A549 (cell line): ENCODE measurements at regions not wholly inside any gene's neighbourhood (a gene's known extent, or its start where the extent isn't known, plus 50 kb on each side); places are given as distances from the start of the nearest gene placed in this dataset.

ENCODE experiments used
- ATAC-seq, 2 experiments: fragments of 200-7000 bp in 1 of 2; fragments of >200 bp in 1 of 2; cut with Nextera tagmentation in 1 of 2; cut with Tn5 transposase in 1 of 2; 3 replicates each; pipeline versions ENCODE4 v1.8.0 to v1.9.1; 2018 to 2020; ENCODE audit warnings: mild to moderate bottlenecking in 1 of 2, moderate library complexity in 1 of 2
- CTCF ChIA-PET: fragments of 300-600 bp; sonication (Branson Sonifier 250); formaldehyde crosslinking; extraction: SDS; loops from one replicate; lab custom pipeline; 2021; ENCODE audit warnings: antibody characterized with exemption, inconsistent platforms; lab: Yijun Ruan, JAX
- POLR2A ChIA-PET: fragments of 350-600 bp; formaldehyde crosslinking; extraction: SDS; loops from one replicate; lab custom pipeline; 2021; ENCODE audit warnings: antibody characterized with exemption, inconsistent platforms; lab: Yijun Ruan, JAX
- DNase-seq, 2 experiments: peaks; one replicate each; pipeline versions ENCODE4 v3.0.0 to v3.0.0-alpha.2; 2011 to 2016; ENCODE audit warnings: low read depth in 1 of 2, low spot score in 1 of 2
- FAIRE-seq: peaks from 2 replicates; lab custom pipeline; 2011; peaks lifted over from hg19 to GRCh38; lab: Jason Lieb, UNC
- H3K27ac ChIP-seq, 2 experiments: fragments of >200 bp; sonication (Bioruptor Twin); formaldehyde crosslinking; 3 replicates each; pipeline ENCODE4 v1.5.1; 2016 to 2017
- H3K4me1 ChIP-seq: fragments of >200 bp; sonication (Bioruptor Twin); formaldehyde crosslinking; 3 replicates; pipeline ENCODE4 v1.6.1; 2016
- H3K4me2 ChIP-seq: fragments of >200 bp; sonication (Bioruptor Twin); formaldehyde crosslinking; 3 replicates; pipeline ENCODE4 v1.6.1; 2016
- H3K4me3 ChIP-seq: fragments of >200 bp; sonication (Bioruptor Twin); formaldehyde crosslinking; 3 replicates; pipeline ENCODE4 v1.5.1; 2016
- H3K9me3 ChIP-seq: fragments of >200 bp; sonication (Bioruptor Twin); formaldehyde crosslinking; 3 replicates; pipeline ENCODE4 v1.6.1; 2016
- BHLHE40 ChIP-seq: IDR thresholded peaks from 2 replicates; pipeline ENCODE4 v1.6.1; 2012; ENCODE audit warnings: low read depth, low read length, inconsistent platforms
- CBX2 ChIP-seq: fragments of 200-600 bp; sonication (generic); IDR thresholded peaks from 2 replicates; pipeline ENCODE4 v1.6.1; 2016; ENCODE audit warnings: low read depth, mild to moderate bottlenecking, borderline replicate concordance
- CEBPB ChIP-seq, 2 experiments: fragments of >200 bp in 1 of 2; sonication (Bioruptor Twin) in 1 of 2; formaldehyde crosslinking in 1 of 2; IDR thresholded peaks; 2 replicates each; pipeline ENCODE4 v1.6.1; 2012 to 2016
- CHD4 ChIP-seq: fragments of 200-600 bp; sonication (generic); IDR thresholded peaks from 2 replicates; pipeline ENCODE4 v1.6.1; 2016; ENCODE audit warnings: antibody characterized with exemption, mild to moderate bottlenecking, borderline replicate concordance
- HOXA7 ChIP-seq: fragments of 250-450 bp; sonication (Bioruptor Pico); IDR thresholded peaks from 2 replicates; pipeline ENCODE4 v1.5.0; 2020; ENCODE audit warnings: mild to moderate bottlenecking, moderate library complexity
- HOXB5 ChIP-seq: fragments of 250-450 bp; sonication (Bioruptor Pico); IDR thresholded peaks from 2 replicates; pipeline ENCODE4 v1.5.0; 2020; ENCODE audit warnings: mild to moderate bottlenecking, moderate library complexity
- JUN ChIP-seq, 2 experiments: fragments of >200 bp; sonication (Bioruptor Twin); formaldehyde crosslinking; IDR thresholded peaks; 2 replicates in 1 of 2; 3 replicates in 1 of 2; pipeline ENCODE4 v1.6.1; 2016 to 2017
- MAZ ChIP-seq: fragments of 150-350 bp; IDR thresholded peaks from 2 replicates; pipeline ENCODE4 v1.6.1; 2014; ENCODE audit warnings: antibody characterized with exemption, low read depth, low read length, borderline replicate concordance
- MYC ChIP-seq: IDR thresholded peaks from 2 replicates; pipeline ENCODE4 v1.6.1; 2012; ENCODE audit warnings: mild to moderate bottlenecking, inconsistent platforms, low read length, improper control_type of control experiment, borderline replicate concordance
- NR3C1 ChIP-seq: fragments of >200 bp; sonication (Bioruptor Twin); formaldehyde crosslinking; IDR thresholded peaks from 3 replicates; pipeline ENCODE4 v1.6.1; 2017
- PHF8 ChIP-seq: fragments of 200-600 bp; sonication (generic); IDR thresholded peaks from 2 replicates; pipeline ENCODE4 v1.6.1; 2016; ENCODE audit warnings: low read depth, mild to moderate bottlenecking, antibody characterized with exemption, moderate library complexity, borderline replicate concordance
- POLR2A ChIP-seq: IDR thresholded peaks from 2 replicates; pipeline ENCODE4 v1.6.1; 2012; ENCODE audit warnings: mild to moderate bottlenecking, low read length
- POLR2AphosphoS2 ChIP-seq: conservative IDR thresholded peaks from 2 replicates; pipeline ENCODE4 v1.6.1; 2012; ENCODE audit warnings: low read length, improper control_type of control experiment, inconsistent platforms
- RNF2 ChIP-seq: fragments of 200-600 bp; sonication (generic); IDR thresholded peaks from 2 replicates; pipeline ENCODE4 v1.6.1; 2016; ENCODE audit warnings: low read depth, mild to moderate bottlenecking, antibody characterized with exemption, moderate library complexity, borderline replicate concordance
- ZC3H11A ChIP-seq: fragments of 450-650 bp; IDR thresholded peaks from 2 replicates; pipeline ENCODE4 v1.6.1; 2014; ENCODE audit warnings: antibody characterized with exemption, mild to moderate bottlenecking
- ZFP36 ChIP-seq: fragments of 450-650 bp; IDR thresholded peaks from 2 replicates; pipeline ENCODE4 v1.6.1; 2014; ENCODE audit warnings: borderline replicate concordance; ENCODE audit not compliant: partially characterized antibody
- WGBS: methylation state at CpG from one replicate; pipeline ENCODE4 v1.1.6; 2017; ENCODE audit errors: missing lambda C conversion rate; 5-methylcytosine and 5-hydroxymethylcytosine counted together
- TF ChIP-seq, protein P1 (sequence below): fragments of 200-600 bp; sonication (generic); IDR thresholded peaks from 2 replicates; pipeline ENCODE4 v1.6.1; 2016; ENCODE audit warnings: antibody characterized with exemption, mild to moderate bottlenecking, moderate library complexity
- TF ChIP-seq, protein P2 (sequence below): fragments of 250-450 bp; sonication (Bioruptor Pico); IDR thresholded peaks from 2 replicates; pipeline ENCODE4 v1.5.0; 2021; ENCODE audit warnings: mild to moderate bottlenecking, moderate library complexity, borderline replicate concordance
- TF ChIP-seq, protein P3 (sequence below): fragments of 150-350 bp; IDR thresholded peaks from 2 replicates; pipeline ENCODE4 v1.6.1; 2014; ENCODE audit warnings: low read depth, mild to moderate bottlenecking, low read length
- TF ChIP-seq, protein P4 (sequence below): fragments of >200 bp; sonication (Bioruptor Twin); formaldehyde crosslinking; IDR thresholded peaks from 3 replicates; pipeline ENCODE4 v1.6.1; 2016

DNA sequence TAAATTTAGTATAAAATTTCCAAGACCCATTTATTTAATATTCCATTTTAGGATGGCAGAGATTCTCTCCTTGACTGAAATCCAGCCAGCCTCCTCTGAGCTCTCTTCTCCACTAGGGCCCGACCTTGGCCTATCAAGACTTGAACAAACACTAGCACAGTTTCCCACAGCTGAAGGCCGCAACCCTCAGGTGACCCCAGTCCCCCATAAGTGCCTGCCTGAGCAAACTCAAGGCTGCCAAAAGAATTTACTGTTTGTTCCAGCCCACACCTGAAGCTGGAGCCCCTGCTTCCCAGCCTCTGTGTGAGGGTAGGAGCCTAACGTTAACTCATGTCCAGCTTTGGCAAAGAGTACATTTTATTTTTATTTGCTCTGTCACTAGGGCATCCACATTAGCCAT, 629.0 kb upstream of the ZFP42 start (continued):
- TF ChIP-seq HOXB5 (CRISPR knock-in tag) (no peak), BHLHE40 (no peak), CBX2 (no peak)
- TF ChIP-seq, all 56 proteins: peak for 0

DNA sequence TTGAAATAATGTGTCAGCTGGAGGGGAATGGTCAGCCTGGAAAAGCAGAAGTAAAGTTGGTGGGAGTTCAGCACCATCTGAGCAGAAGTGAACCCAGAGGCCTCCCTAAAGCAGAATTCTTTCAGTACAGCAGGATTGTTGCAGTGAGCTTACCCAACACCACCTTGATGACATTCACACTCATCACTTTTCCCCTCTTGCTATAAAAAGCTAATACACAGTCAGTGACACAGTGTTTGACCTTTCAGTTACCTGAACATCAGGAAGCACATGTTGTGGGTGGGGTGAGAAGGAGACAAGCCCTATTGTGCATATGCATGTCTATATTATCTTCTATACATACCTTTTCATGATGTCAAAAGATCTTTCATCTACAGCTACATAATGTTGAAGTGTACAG, 624.7 kb upstream of the ZFP42 start:
- no peaks in the 10 kb centered on the region for H3K4me1 ChIP-seq
- FAIRE-seq (no peak), DNase-seq (no peak), ATAC-seq (no peak)
- no peak overlapping the region for H3K4me2 ChIP-seq
- H3K9me3 ChIP-seq, result no peaks in the 10 kb centered on the region
- H3K4me3 ChIP-seq, result no peak overlapping the region
- ChIA-PET POLR2A (no interaction called here), CTCF (no interaction called here)
- no peak overlapping the region for H3K27ac ChIP-seq
- TF ChIP-seq, protein P1, sequence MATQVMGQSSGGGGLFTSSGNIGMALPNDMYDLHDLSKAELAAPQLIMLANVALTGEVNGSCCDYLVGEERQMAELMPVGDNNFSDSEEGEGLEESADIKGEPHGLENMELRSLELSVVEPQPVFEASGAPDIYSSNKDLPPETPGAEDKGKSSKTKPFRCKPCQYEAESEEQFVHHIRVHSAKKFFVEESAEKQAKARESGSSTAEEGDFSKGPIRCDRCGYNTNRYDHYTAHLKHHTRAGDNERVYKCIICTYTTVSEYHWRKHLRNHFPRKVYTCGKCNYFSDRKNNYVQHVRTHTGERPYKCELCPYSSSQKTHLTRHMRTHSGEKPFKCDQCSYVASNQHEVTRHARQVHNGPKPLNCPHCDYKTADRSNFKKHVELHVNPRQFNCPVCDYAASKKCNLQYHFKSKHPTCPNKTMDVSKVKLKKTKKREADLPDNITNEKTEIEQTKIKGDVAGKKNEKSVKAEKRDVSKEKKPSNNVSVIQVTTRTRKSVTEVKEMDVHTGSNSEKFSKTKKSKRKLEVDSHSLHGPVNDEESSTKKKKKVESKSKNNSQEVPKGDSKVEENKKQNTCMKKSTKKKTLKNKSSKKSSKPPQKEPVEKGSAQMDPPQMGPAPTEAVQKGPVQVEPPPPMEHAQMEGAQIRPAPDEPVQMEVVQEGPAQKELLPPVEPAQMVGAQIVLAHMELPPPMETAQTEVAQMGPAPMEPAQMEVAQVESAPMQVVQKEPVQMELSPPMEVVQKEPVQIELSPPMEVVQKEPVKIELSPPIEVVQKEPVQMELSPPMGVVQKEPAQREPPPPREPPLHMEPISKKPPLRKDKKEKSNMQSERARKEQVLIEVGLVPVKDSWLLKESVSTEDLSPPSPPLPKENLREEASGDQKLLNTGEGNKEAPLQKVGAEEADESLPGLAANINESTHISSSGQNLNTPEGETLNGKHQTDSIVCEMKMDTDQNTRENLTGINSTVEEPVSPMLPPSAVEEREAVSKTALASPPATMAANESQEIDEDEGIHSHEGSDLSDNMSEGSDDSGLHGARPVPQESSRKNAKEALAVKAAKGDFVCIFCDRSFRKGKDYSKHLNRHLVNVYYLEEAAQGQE, result no peak
- no peak for TF ChIP-seq RNF2
- no peak for TF ChIP-seq ZFP36
- TF ChIP-seq CBX2, result no peak
- TF ChIP-seq JUN (IDR thresholded peaks at IDR 0.05), result no peak
- no peak for TF ChIP-seq CEBPB (IDR thresholded peaks at IDR 0.05)
- TF ChIP-seq, protein P2, sequence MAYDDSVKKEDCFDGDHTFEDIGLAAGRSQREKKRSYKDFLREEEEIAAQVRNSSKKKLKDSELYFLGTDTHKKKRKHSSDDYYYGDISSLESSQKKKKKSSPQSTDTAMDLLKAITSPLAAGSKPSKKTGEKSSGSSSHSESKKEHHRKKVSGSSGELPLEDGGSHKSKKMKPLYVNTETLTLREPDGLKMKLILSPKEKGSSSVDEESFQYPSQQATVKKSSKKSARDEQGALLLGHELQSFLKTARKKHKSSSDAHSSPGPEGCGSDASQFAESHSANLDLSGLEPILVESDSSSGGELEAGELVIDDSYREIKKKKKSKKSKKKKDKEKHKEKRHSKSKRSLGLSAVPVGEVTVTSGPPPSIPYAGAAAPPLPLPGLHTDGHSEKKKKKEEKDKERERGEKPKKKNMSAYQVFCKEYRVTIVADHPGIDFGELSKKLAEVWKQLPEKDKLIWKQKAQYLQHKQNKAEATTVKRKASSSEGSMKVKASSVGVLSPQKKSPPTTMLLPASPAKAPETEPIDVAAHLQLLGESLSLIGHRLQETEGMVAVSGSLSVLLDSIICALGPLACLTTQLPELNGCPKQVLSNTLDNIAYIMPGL (CRISPR knock-in tag), result no peak
- TF ChIP-seq BHLHE40, result no peak
- TF ChIP-seq, protein P3, sequence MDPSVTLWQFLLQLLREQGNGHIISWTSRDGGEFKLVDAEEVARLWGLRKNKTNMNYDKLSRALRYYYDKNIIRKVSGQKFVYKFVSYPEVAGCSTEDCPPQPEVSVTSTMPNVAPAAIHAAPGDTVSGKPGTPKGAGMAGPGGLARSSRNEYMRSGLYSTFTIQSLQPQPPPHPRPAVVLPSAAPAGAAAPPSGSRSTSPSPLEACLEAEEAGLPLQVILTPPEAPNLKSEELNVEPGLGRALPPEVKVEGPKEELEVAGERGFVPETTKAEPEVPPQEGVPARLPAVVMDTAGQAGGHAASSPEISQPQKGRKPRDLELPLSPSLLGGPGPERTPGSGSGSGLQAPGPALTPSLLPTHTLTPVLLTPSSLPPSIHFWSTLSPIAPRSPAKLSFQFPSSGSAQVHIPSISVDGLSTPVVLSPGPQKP, result no peak
- TF ChIP-seq CHD4, result no peak
- TF ChIP-seq NR3C1, result no peak
- no peak for TF ChIP-seq POLR2A
- no peak for TF ChIP-seq POLR2AphosphoS2
- TF ChIP-seq MAZ, result no peak
- TF ChIP-seq HOXA7 (CRISPR knock-in tag), result no peak

DNA sequence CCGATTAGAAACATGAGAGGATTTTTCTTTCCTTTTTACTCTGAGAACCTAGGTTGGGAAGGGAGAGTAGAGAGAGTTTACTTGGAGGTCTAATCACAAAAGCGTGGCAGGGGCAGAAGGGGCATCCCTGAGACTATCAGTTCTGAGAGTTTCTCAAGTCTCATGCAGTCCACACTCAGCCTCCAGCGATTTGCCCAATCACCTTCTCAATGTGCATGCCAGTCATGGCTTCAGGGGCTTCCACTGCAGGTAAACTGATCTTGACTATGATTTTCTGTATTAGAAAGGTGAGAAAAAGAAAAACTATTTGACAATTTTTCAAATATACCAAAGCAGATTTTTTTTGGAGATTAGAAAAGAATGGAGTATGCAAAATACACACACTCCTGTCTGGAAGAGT, 617.1 kb upstream of the ZFP42 start:
- Histone ChIP-seq H3K9me3 (no peaks in the 10 kb centered on the region), H3K4me3 (no peak overlapping the region), H3K27ac (no peak overlapping the region), H3K4me2 (no peak overlapping the region), H3K4me1 (no peaks in the 10 kb centered on the region)
- no peak for TF ChIP-seq PHF8
- no peak for TF ChIP-seq ZC3H11A
- TF ChIP-seq, protein P4, sequence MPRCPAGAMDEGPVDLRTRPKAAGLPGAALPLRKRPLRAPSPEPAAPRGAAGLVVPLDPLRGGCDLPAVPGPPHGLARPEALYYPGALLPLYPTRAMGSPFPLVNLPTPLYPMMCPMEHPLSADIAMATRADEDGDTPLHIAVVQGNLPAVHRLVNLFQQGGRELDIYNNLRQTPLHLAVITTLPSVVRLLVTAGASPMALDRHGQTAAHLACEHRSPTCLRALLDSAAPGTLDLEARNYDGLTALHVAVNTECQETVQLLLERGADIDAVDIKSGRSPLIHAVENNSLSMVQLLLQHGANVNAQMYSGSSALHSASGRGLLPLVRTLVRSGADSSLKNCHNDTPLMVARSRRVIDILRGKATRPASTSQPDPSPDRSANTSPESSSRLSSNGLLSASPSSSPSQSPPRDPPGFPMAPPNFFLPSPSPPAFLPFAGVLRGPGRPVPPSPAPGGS, result no peak
- TF ChIP-seq HOXB5 (CRISPR knock-in tag), result no peak
- no peak for TF ChIP-seq MYC
- no peak for ATAC-seq
- no peak for FAIRE-seq
- POLR2A ChIA-PET, result no interaction called here
- CTCF ChIA-PET, result interaction anchor here (0.6 kb wide), 1 partner anchor 786 kb away, joined by 3 read pairs; no protein-coding TSS in a partner anchor
- WGBS, result 51% methylated on average over 3 of the region's 3 CpGs
- no peak for DNase-seq
